NCI-H2196 (cell line): ENCODE measurements at regions not wholly inside any gene's neighbourhood (a gene's known extent, or its start where the extent isn't known, plus 50 kb on each side); places are given as distances from the start of the nearest gene placed in this dataset.

ENCODE experiments used
- DNase-seq: peaks from one replicate; lab custom pipeline; 2025; ENCODE audit not compliant: unreplicated experiment; lab: John Stamatoyannopoulos, UW

DNA sequence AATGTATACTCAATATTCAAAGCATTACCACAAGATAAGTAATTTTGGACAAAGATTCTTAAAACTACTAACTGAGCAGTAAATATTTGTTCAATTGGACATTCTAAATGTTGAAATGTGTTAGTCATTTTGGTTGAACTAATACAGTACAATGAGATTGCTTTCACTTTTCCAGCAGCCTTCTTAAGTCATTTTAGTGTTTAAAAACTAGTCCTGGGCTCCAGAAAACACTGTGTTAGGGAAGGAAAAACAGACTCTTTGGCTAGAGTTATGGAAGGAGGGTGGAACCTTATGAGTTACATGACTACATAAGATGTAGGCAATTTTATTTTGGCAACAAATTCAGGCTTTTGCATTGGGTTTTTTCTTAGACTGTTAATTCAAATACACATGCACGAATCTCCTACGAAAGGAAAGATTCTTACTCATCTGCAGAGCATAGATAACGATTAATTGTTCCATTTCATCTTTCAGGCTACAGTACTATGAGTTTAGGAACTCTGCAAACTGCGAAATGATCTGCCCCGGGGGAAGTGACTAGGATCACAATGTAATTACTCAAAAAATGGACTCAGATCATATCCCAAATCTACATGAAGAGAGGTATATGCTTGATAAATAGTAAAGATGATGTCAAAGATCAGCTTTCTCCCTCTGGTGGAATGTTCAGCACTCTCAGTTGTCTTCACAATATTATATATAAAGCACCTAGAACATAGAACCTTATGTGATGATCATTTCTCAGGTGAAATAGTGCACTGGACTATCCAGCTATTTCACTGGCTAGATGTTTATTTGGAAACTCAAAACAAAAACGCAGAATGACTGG is 492.8 kb upstream of the MDFIC2 start:
- no peak for DNase-seq

DNA sequence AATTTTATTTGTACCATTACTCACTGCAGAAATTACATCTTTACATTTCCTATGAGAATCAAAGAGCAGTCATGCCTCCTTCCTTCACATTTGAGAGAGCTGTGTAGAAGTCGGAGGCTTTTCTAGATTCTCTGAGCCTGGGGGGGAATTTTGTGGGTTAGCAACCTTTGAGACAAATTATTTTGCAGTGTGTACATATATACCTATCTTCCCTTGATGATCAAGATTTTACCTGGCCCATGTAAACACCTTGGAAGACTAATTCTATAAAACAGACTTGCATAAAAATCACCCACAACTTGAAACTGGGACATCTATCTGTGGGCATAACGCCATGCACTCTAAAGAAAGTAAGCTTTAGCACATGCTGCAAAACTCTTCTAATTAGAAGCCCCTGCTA is 491.5 kb upstream of the MDFIC2 start:
- no peak for DNase-seq

DNA sequence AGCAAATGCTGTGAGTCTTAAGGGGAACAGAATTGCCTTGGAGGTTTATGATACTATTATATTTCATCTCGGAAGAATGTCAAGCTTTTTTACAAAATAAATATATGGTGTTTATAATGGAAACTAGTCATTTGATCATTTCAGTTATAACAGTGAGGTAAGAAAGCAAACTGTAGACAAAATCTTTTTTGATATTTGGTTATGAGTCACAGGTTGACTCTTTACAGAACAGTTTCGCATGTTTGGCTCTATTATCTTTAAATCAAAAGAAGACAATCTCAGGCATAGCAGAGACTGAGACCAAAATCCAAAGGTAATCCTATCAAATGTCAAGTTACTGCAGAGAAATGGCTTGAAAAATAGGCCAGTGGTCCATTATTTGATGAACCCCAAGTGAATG is 490.9 kb upstream of the MDFIC2 start:
- no peak for DNase-seq

DNA sequence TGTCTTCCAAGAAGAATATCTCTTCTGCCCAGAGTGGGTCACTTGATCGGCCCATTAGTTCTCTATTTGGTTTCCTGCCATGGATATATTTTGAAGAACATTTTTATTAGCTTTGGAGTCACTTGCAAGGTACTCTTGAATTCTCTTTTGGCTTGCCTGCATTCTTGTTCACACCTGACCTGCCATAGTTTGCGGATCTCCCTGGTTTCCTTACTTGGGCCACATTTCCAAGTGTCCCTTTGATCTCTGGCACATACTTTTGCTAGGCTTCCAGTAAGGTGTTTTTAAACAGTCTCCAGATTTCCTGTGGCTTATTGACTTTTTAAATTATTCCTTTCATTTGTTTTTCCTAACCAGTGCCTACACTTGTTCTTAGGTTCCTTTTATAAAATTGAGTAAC is 488.5 kb upstream of the MDFIC2 start:
- DNase-seq, result no peak

DNA sequence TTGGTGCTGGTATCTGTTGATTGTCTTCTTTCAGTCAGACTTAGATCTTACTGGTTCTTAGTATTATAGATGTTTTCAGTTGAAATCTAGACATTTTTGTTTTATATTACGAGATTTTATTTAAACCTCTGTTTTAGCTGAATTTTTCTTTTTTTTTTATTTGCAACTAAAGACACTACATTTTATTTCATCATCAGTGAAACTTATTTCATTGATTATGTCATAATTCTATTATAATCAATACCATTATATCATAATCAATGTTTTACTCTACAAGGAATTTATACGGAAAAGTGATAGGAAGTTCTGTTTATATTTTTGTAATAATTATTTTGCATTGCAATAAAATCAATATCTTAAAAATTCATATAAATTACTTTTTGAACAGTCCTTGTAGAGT is 477.4 kb upstream of the MDFIC2 start:
- no peak for DNase-seq

DNA sequence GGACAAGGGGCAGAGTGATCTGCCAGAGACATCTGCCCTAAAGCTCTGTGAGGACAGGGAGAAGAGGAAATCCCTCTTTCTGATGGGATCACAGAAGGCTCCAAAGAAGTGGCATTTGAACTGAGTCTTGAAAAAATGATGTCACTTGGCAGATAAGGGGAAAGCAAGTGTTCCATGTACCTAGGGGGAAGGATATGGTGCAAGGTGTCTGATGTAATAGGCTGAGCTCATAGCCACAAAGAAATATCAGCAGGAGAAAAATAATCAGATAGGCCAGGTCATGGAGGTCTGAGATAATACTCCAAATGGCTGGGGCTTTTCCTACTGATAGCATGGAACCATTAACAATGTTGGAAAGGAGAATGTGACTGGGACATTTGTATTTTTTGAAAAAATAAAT is 468.4 kb upstream of the MDFIC2 start:
- DNase-seq, result no peak

DNA sequence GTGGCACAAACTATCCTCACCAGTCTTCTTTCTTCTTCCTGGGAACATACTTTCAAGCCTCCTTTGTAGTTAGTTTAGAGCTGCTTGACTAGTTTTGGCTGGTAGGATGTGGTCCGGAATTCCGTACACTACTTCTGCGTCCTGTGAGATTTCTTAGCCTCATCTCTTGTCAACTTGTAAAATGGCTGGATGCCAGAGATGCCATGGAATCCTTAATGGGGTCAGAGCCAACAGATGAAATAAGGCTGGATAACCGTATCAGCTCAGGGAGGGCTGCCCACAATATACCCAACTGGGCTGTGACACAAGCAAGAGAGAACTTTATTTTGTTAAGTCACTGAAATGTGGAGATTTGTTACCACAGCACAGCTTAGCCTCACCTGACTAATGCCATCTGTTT is 466.9 kb upstream of the MDFIC2 start:
- no peak for DNase-seq

DNA sequence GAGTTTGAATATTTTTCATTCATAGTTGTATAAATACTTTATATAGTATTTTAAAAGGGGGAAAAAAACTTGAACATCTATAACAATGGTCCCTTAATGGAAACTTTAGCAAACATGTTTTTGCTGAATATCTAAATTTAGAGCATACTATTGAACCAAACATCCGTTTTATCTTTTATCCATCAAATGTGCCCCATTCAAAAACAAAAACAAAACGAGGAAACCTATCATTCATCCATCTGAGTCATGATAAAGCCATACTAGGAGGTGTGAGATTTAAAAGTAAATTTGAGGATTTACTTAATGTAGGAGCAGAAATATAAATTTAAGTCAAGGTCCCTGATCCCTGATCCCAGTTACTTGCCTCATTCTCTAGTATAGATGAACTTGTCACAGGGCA is 463.6 kb upstream of the MDFIC2 start:
- DNase-seq, result no peak

DNA sequence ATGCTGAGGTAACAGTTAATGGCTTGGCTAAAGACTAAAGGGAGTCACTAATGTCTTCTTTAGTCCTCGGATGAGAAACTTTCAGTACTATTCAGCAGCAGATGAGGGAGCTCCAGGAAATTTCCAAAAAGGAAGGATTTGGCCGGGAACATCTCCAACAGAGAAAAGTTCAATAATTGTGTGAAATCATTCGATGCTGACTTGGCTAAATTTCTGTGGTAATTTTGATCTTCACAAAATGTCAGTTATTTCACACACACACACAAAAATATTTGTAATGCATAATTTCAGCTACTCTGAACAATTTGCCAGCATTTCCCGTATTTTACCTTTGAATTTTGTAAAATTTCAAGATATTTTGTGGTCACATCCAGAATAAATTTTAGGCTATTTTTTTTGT is 462.8 kb upstream of the MDFIC2 start:
- no peak for DNase-seq

DNA sequence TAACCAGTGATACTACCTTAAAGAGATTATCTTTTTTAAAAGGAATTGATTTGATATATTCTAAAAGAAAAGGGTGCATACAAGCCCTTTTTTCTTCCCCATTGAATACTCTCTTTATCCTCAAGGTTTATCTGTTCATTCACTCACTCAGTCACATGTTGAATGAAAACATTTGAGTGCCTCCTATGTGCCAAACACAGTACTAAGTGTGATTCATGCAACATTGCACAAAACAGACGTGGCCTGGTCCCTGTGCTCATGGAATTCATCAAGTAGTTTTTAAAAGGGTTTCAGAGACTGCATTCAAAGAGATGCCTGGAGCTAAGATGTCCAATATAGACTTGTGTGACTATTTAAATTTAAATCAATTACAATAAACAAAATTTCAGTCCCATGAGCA is 462.2 kb upstream of the MDFIC2 start:
- no peak for DNase-seq

DNA sequence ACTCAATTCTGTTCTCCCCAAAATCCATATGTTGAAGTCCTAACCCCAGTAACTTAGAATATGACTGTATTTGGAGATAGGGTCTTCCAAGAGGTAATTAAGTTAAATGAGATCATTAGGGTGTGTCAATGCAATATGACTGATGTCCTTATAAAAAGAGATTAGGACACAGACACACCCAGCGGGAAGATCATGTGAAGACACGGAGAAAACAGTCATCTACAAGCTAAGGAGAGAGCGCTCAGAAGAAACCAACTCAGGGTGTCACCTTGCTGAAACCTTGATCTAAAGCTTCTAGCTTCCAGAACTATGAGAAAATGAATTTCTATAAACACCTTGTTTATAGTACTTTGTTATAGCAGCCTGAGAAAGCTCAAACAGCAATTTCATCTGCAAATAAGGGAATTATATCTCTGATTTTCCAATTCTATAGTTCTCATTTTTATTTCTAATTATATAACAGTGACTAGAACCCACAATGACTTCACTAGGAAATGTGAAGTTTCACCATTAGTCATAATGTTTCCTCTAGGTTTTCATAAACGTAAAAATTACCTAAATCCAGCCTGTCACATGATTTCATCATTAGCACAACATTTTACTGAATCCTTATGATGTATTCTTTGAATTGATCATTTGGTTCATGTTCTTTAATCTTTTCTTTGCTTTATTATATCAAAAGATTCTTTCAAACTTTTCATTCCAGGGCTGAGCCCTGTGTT is 459.1 kb upstream of the MDFIC2 start:
- DNase-seq, result no peak

DNA sequence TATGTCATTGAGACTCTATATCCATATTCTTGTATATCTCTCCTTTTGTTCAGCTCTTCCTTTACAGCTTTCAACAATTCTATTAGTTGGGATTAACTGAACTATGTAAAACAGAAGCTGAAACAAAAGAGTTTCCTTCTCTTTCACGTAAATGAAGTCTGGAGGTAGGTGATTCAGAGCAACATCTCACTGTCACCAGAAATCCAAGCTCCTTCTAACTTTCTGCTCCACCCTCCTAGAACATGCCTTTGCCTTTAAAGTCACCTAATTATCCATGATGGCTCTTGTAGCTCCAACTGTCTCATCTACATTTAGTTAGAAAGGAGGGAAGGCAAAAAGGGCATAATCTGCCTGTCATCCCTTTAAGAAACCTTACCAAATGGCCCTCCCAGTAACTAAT is 458.2 kb upstream of the MDFIC2 start:
- no peak for DNase-seq

DNA sequence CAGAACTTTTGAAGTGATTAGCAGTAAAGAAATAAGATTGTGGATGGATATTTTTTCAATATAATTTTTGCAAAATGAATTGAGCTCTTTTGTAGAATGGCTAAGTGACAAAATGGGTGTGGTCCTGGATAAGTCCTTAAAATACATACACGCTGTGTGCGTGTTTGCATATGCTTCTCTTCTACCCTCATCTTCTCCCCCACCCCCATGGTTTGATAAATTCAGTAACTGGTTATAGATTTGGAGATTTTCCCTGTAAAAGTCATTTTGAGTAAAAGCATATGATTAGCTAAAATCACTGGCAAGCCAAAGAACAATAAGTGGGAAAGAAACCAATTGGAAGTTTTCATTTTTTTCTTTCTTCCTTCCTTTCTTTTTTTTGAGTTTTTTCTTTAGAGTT is 453.9 kb upstream of the MDFIC2 start:
- DNase-seq, result no peak

DNA sequence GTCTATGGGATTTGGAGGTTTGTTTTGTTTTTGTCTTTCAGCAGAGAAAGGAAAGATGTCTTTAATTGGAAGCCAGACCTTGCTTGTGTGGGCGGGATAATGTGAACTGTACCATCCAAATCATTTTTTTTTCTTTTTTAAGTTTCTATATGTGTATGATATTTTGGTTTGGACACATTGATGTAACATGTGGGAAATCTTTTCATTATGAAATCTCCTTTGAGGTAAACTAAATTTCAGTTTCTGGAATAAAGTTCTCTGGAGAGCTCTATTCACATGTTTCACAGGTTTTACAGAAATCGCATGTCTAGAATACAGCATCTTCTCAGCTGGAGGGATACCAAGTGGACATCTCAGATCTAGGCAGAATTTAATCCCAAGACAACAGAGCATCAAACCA is 451.5 kb upstream of the MDFIC2 start:
- no peak for DNase-seq

DNA sequence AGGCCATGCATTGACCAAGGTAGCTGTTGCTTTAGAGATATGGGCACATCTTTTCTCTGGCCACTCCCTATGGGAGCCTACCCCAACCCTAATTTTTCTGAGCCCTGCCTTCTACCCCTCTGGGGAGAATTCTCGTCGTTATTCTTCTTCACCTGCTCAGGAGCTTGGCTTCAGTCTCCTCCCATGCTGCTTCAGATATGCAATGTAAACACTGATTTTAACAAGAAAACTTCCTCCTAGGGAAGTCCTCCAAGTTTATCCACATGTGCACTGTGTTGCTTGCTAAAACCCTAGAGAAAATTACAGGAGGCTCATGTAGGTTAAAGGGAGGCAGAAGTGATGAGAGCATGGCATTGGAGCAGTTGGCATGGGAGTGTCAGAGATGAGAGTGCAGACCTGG is 445.2 kb upstream of the MDFIC2 start:
- DNase-seq, result no peak

DNA sequence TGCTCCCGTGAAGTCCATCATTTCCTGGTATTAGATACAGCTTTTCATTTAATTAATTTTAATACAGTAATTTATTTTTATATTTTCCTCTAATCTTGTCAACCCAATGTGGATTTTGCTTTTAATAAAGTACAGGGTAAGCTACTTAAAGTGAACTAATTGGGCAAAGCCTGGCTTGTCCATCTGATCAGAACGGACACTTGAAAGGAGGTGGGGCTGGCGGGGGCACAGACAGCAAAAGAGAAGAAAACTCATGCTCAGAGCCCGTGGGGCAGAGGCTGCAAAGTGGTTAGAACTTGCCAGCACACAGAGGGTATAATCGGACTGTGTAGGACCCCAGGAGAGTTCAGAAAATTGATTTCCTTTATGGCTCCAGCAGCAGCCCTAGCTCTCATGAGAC is 443.1 kb upstream of the MDFIC2 start:
- DNase-seq, result no peak

DNA sequence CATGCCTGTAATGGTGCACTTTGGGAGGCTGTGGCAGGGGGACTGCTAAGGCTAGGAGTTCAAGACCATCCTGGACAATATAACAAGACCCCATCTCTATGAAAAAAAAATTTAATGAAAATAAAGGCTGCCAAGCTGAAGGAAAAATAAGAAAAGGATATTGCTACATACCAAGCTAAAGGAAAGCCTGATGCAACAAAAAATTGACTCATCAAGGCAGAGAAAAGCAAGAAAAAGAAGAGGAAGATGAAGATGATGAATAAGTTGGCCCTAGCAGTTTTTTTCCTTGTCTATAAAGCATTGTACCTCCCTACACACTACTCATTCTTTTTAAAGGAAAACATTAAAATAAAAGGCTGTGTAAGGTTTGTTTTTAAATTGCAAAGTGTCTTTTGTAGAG is 441.9 kb upstream of the MDFIC2 start:
- no peak for DNase-seq

DNA sequence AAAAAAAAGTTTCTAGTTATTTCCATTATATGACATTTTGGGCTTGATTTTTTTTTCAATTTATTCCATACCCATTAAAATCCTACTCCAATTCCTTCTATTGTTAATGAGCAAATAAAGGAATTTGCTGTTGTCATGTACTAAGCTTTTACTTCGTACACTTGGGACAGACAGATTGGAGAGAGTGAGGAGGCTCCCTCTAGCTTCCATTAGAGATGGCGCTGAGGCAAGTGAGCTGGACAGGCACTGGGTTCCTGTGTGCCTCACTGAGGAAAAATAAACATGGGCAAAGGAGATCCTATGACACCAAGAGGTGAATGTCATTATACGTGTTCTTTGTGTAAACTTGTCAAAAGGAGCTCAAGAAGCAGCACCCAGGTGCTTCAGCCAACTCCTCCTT is 441.1 kb upstream of the MDFIC2 start:
- DNase-seq, result no peak

DNA sequence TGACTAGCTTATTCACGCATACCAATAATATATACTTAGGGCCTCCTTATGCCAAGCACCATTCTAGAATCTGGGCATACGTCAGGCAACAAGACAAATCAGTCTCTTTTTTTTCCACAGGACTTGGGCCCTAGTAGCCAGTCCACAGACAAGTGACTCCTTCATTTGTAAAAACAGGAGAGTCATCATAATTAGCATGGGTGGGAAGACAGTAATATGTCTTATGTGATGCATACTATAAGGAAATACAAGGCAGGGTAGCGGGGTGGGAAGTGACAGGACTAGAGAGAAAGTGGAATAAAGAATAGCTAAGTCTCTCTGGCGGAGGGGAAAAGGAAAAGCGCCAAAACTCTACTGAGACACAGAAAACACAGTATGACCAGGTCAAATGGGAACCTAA is 439.6 kb upstream of the MDFIC2 start:
- DNase-seq, result no peak

DNA sequence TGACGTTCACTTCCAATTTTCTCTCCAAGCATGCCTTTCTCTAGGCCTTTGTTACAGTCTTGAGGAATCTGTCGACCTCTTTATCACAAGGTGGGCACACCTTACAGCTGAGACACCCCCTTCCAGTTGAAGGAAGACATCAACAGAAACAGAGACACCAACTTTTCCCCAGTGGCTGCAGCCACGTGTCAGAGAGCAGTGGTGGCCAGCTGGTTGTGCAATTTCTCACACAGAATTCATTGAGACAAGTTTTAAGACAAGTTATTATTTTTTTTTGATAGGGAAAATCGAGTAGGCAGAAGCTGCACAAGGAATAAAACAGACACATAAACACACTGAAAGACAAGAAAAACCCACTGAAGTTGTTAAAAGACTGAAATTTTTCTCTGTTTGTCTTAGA is 436.7 kb upstream of the MDFIC2 start:
- no peak for DNase-seq

DNA sequence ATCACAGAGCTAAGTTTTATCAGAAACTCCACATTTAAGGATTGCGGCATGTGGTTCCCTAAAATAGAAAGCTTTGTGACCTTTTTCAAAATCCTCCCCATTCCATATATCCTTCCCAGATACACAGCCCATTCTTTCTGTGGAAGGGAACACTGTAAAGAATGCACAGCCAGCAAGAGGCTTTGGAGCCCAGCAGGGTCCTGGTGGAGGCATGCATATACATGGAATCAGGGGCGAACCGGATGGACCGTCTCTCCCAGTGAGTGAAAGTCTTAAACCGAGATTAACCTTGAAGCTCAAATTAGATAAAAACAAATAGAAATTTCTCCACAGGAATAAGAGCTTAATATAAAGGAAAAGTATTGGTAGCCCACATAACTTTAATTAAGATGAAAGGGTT is 436.2 kb upstream of the MDFIC2 start:
- DNase-seq, result no peak

DNA sequence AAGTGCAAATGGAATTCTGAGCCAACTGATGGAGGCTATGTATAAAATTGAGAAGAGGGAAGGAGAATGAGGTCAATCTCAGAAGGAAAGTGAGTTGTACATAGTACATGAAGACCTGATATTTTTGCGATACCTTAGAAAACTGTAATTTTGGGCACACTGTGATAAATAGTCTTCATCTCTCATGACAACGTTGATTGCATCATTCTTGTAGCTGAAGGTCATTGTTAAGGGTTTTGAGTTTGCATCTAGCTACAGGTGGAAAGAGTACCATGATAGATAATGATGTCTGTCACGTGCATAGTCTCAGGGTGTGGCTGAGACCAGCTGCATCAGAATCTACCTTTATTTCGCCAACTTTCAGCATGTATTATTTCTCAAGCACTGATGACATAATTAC is 435.4 kb upstream of the MDFIC2 start:
- DNase-seq, result no peak

DNA sequence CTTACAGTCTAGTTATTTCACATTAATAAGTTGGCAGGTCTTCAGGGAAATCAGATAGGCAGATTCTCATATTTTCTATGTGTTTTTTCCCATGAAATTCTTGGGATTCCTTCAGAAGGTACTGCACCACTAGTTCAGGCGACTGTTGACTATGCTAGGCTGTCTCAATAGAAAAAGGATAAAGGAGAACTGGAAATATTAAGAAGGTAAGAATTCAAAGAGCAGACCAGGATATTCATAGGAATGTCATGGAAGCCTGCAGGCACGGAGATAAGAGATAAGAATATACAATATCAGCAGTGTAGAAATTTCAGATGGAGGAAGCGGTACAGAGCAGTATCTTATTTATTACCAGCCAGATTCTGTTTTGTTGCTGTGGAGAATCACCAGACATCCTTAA is 432.1 kb upstream of the MDFIC2 start:
- DNase-seq, result no peak
